Fibroblast of lung (primary cell): ENCODE measurements at regions not wholly inside any gene's neighbourhood (a gene's known extent, or its start where the extent isn't known, plus 50 kb on each side); places are given as distances from the start of the nearest gene placed in this dataset.

ENCODE experiments used
- EZH2 ChIP-seq: IDR thresholded peaks from 2 replicates; pipeline ENCODE4 v1.5.1; 2012; ENCODE audit warnings: low read length, control low read depth, mild to moderate bottlenecking; ENCODE audit errors: missing control alignments
- TF ChIP-seq, protein P1 (sequence below), 2 donors: IDR thresholded peaks in 1 of 2; conservative IDR thresholded peaks in 1 of 2; 1 replicate in 1 of 2; 2 replicates in 1 of 2; pipeline ENCODE4 v1.5.1; 2011 to 2012; ENCODE audit warnings: low read length in 2 of 2, control low read depth in 1 of 2, inconsistent platforms in 1 of 2, low read depth in 1 of 2, mild to moderate bottlenecking in 1 of 2

DNA sequence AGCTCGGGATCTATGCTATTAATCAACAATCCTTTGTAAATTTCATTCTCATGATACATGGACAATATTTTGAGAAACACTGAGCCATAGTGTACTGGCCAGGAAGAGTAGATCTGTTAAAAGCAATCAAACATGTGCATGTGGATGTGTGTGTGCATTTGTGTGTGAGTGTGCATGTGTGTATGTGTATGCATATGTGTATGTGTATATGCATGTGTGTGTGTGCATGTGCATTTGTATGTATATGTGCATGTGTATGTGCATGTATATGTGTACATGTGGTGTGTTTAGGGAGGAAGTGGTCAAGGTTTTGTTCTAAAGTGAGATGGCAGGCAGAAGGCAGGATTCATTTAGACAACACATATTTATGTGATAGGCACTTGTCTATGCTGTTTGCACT is 623.8 kb downstream of the ADCYAP1 start:
- TF ChIP-seq, protein P1, sequence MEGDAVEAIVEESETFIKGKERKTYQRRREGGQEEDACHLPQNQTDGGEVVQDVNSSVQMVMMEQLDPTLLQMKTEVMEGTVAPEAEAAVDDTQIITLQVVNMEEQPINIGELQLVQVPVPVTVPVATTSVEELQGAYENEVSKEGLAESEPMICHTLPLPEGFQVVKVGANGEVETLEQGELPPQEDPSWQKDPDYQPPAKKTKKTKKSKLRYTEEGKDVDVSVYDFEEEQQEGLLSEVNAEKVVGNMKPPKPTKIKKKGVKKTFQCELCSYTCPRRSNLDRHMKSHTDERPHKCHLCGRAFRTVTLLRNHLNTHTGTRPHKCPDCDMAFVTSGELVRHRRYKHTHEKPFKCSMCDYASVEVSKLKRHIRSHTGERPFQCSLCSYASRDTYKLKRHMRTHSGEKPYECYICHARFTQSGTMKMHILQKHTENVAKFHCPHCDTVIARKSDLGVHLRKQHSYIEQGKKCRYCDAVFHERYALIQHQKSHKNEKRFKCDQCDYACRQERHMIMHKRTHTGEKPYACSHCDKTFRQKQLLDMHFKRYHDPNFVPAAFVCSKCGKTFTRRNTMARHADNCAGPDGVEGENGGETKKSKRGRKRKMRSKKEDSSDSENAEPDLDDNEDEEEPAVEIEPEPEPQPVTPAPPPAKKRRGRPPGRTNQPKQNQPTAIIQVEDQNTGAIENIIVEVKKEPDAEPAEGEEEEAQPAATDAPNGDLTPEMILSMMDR (conservative IDR thresholded peaks at IDR 0.05 in 1 of 2, IDR thresholded peaks at IDR 0.05 in 1 of 2; ENCODE audit: low read depth in 1 of 2, low read length in 2 of 2): no peak
- no peak for TF ChIP-seq EZH2
